Neural cell (in vitro differentiated cells): ENCODE measurements at regions not wholly inside any gene's neighbourhood (a gene's known extent, or its start where the extent isn't known, plus 50 kb on each side); places are given as distances from the start of the nearest gene placed in this dataset.

Source experiments
- H2AFZ ChIP-seq: fragments of 200-600, 300-800 bp; sonication (generic), shearing (Covaris generic); 2 replicates; pipeline ENCODE4 v1.6.0; 2014; ENCODE audit warnings: low read depth, mild to moderate bottlenecking, antibody characterized with exemption, low read length, moderate library complexity
- H3F3A ChIP-seq: fragments of 200-600 bp; shearing (Covaris generic); 2 replicates; pipeline ENCODE4 v1.6.1; 2016; ENCODE audit warnings: mild to moderate bottlenecking, moderate library complexity, mixed read lengths, antibody characterized with exemption, low read length; ENCODE audit not compliant: insufficient read depth, poor library complexity, severe bottlenecking
- H3K27ac ChIP-seq: fragments of 200-600, 300-800 bp; sonication (generic), shearing (Covaris generic); 2 replicates; pipeline ENCODE4 v1.5.1; 2014; ENCODE audit warnings: mild to moderate bottlenecking, low read length, moderate library complexity
- H3K27me3 ChIP-seq: fragments of 300-800, 200-600 bp; sonication (generic), shearing (Covaris generic); 2 replicates; pipeline ENCODE4 v1.6.0; 2014; ENCODE audit warnings: mild to moderate bottlenecking, low read depth, low read length, moderate library complexity; ENCODE audit not compliant: insufficient read depth
- H3K36me3 ChIP-seq: fragments of 300-800, 200-600 bp; sonication (generic), shearing (Covaris generic); 2 replicates; pipeline ENCODE4 v1.5.1; 2014; ENCODE audit warnings: mild to moderate bottlenecking, antibody characterized with exemption, low read length, moderate library complexity; ENCODE audit not compliant: insufficient read depth
- H3K4me2 ChIP-seq: fragments of 300-800, 200-600 bp; sonication (generic), shearing (Covaris generic); 2 replicates; pipeline ENCODE4 v1.6.0; 2014; ENCODE audit warnings: mild to moderate bottlenecking, low read length
- H3K4me3 ChIP-seq: fragments of 300-800, 200-600 bp; sonication (generic), shearing (Covaris generic); 2 replicates; pipeline ENCODE4 v1.5.1; 2014; ENCODE audit warnings: mild to moderate bottlenecking, low read length, moderate library complexity
- H3K79me2 ChIP-seq: fragments of 200-600 bp; shearing (Covaris generic); replicated peaks from 2 replicates; pipeline ENCODE4 v1.6.0; 2014; ENCODE audit warnings: mild to moderate bottlenecking, low read length, moderate library complexity; ENCODE audit not compliant: insufficient read depth
- H3K9ac ChIP-seq: fragments of 300-800, 200-600 bp; sonication (generic), shearing (Covaris generic); 2 replicates; pipeline ENCODE4 v1.6.1; 2016; ENCODE audit warnings: mild to moderate bottlenecking, low read length, mixed read lengths
- H3K9me2 ChIP-seq: fragments of 200-600 bp; shearing (Covaris generic); 2 replicates; pipeline ENCODE4 v1.6.1; 2016; ENCODE audit warnings: mild to moderate bottlenecking, low read length, mixed read lengths; ENCODE audit not compliant: insufficient read depth
- H3K9me3 ChIP-seq: fragments of 200-600, 300-800 bp; sonication (generic), shearing (Covaris generic); 2 replicates; pipeline ENCODE4 v1.6.1; 2016; ENCODE audit warnings: mild to moderate bottlenecking, mixed run types, low read length, moderate library complexity, mixed read lengths
- H4K20me1 ChIP-seq: fragments of 200-600 bp; shearing (Covaris generic); 2 replicates; pipeline ENCODE4 v1.6.1; 2016; ENCODE audit warnings: mild to moderate bottlenecking, mixed run types; ENCODE audit not compliant: insufficient read depth
- CTCF ChIP-seq: fragments of 450-650 bp; IDR thresholded peaks from 2 replicates; pipeline ENCODE4 v1.5.1; 2014; ENCODE audit warnings: antibody characterized with exemption, mild to moderate bottlenecking, moderate library complexity; ENCODE audit not compliant: poor library complexity, severe bottlenecking
- EP300 ChIP-seq: fragments of 450-650 bp; conservative IDR thresholded peaks from 2 replicates; pipeline ENCODE4 v1.6.1; 2014; ENCODE audit warnings: antibody characterized with exemption, mild to moderate bottlenecking, moderate library complexity; ENCODE audit not compliant: poor library complexity, severe bottlenecking
- EZH2 ChIP-seq: fragments of 200-600, 300-800 bp; shearing (Covaris generic), sonication (generic); IDR thresholded peaks from 2 replicates; pipeline ENCODE4 v1.6.1; 2014; ENCODE audit warnings: antibody characterized with exemption, low read length, borderline replicate concordance, mild to moderate bottlenecking; ENCODE audit not compliant: insufficient read depth, poor library complexity, severe bottlenecking
- MXI1 ChIP-seq: fragments of 450-650 bp; conservative IDR thresholded peaks from 2 replicates; pipeline ENCODE4 v1.6.1; 2014; ENCODE audit warnings: antibody characterized with exemption, mild to moderate bottlenecking; ENCODE audit not compliant: poor library complexity, severe bottlenecking
- POLR2AphosphoS5 ChIP-seq: IDR thresholded peaks from 2 replicates; pipeline ENCODE4 v1.6.1; 2012
- RAD21 ChIP-seq: fragments of 450-650 bp; conservative IDR thresholded peaks from 2 replicates; pipeline ENCODE4 v1.6.1; 2014; ENCODE audit warnings: antibody characterized with exemption, mild to moderate bottlenecking, moderate library complexity
- REST ChIP-seq: IDR thresholded peaks from 2 replicates; pipeline ENCODE4 v1.6.1; 2012; ENCODE audit warnings: borderline replicate concordance
- SMC3 ChIP-seq: fragments of 450-650 bp; conservative IDR thresholded peaks from 2 replicates; pipeline ENCODE4 v1.6.1; 2014; ENCODE audit warnings: antibody characterized with exemption, mild to moderate bottlenecking, moderate library complexity; ENCODE audit not compliant: poor library complexity
- TAF1 ChIP-seq: IDR thresholded peaks from 2 replicates; pipeline ENCODE4 v1.6.1; 2012; ENCODE audit warnings: low read depth

GRCh38 chr4:116530048-116530447 is 555.3 kb downstream of the TRAM1L1 start:
- Histone ChIP-seq H3K9me2 (no peaks in the 10 kb centered on the region), H3K79me2 (no peaks in the 10 kb centered on the region), H3K9ac (no peak overlapping the region), H3K27me3 (no peaks in the 10 kb centered on the region), H3K36me3 (no peaks in the 10 kb centered on the region), H3K27ac (no peak overlapping the region), H3F3A (no peaks in the 10 kb centered on the region), H3K9me3 (no peaks in the 10 kb centered on the region), H4K20me1 (no peaks in the 10 kb centered on the region), H3K4me2 (no peak overlapping the region), H2AFZ (no peak overlapping the region), H3K4me3 (no peak overlapping the region)
- no peak for TF ChIP-seq SMC3
- peak; percentile 89 for TF ChIP-seq EP300
- peak; percentile 35 for TF ChIP-seq POLR2AphosphoS5

- Histone ChIP-seq H4K20me1 (no peaks in the 10 kb centered on the region), H3K4me3 (no peak overlapping the region), H3K9me2 (no peaks in the 10 kb centered on the region), H3K9ac (no peak overlapping the region), H3K9me3 (no peaks in the 10 kb centered on the region), H3K36me3 (no peaks in the 10 kb centered on the region), H3F3A (no peaks in the 10 kb centered on the region), H3K79me2 (no peaks in the 10 kb centered on the region), H3K27ac (no peak overlapping the region), H3K4me2 (no peak overlapping the region), H3K27me3 (no peaks in the 10 kb centered on the region), H2AFZ (no peak overlapping the region)
- TF ChIP-seq SMC3 (no peak), POLR2AphosphoS5 (no peak), EP300 (no peak), MXI1 (no peak), RAD21 (no peak), TAF1 (no peak), EZH2 (no peak), CTCF (no peak), REST (no peak)
Measured at GRCh38 chr4:116529129-116529528, 556.2 kb downstream of the TRAM1L1 start.

- Histone ChIP-seq H3K9ac (no peak overlapping the region), H3K27me3 (no peaks in the 10 kb centered on the region), H3K4me2 (no peak overlapping the region), H3K4me3 (no peak overlapping the region), H3K79me2 (no peaks in the 10 kb centered on the region), H3K27ac (no peak overlapping the region), H3K9me2 (no peaks in the 10 kb centered on the region), H2AFZ (no peak overlapping the region), H3K9me3 (no peaks in the 10 kb centered on the region), H3K36me3 (no peaks in the 10 kb centered on the region), H4K20me1 (no peaks in the 10 kb centered on the region), H3F3A (no peaks in the 10 kb centered on the region)
- TF ChIP-seq REST (no peak), TAF1 (no peak), POLR2AphosphoS5 (no peak), MXI1 (no peak), EP300 (no peak)
Measured at GRCh38 chr4:116522922-116523321, 562.5 kb downstream of the TRAM1L1 start.
